MCF 10A (cell line): ENCODE measurements at regions not wholly inside any gene's neighbourhood (a gene's known extent, or its start where the extent isn't known, plus 50 kb on each side); places are given as distances from the start of the nearest gene placed in this dataset.

Source experiments
- BruUV-seq: library from RNA; stranded (reverse); fragments of 400-500 nt; replicated peaks from 2 replicates; lab custom pipeline; 2021; lab: Mats Ljungman, UMichigan
- CTCF ChIA-PET: fragments of 300-600 bp; sonication (Branson Sonifier 250); formaldehyde crosslinking; extraction: SDS; loops from one replicate; lab custom pipeline; 2021; ENCODE audit warnings: antibody characterized with exemption, inconsistent platforms; lab: Yijun Ruan, JAX
- POLR2A ChIA-PET: fragments of 300-600, 350-650 bp; sonication (Branson Sonifier 250); formaldehyde crosslinking; extraction: SDS; loops from one replicate; lab custom pipeline; 2020; ENCODE audit warnings: antibody characterized with exemption, inconsistent platforms; lab: Yijun Ruan, JAX
- DNase-seq: peaks from one replicate; pipeline ENCODE4 v3.0.0-alpha.2; 2018; ENCODE audit not compliant: unreplicated experiment
- H3K27ac Mint-ChIP-seq: one replicate; pipeline ENCODE4 v1.8.0; 2022; ENCODE audit warnings: mild to moderate bottlenecking, low read depth, mixed read lengths; ENCODE audit not compliant: unreplicated experiment
- H3K27me3 Mint-ChIP-seq: one replicate; pipeline ENCODE4 v1.8.0; 2022; ENCODE audit warnings: mixed read lengths; ENCODE audit not compliant: insufficient read depth, unreplicated experiment
- H3K36me3 Mint-ChIP-seq: one replicate; pipeline ENCODE4 v1.8.0; 2022; ENCODE audit warnings: mild to moderate bottlenecking, moderate library complexity, mixed read lengths; ENCODE audit not compliant: insufficient read depth, unreplicated experiment
- H3K4me1 Mint-ChIP-seq: one replicate; pipeline ENCODE4 v1.8.0; 2022; ENCODE audit warnings: mixed read lengths; ENCODE audit not compliant: insufficient read depth, unreplicated experiment
- H3K4me3 Mint-ChIP-seq: one replicate; pipeline ENCODE4 v1.8.0; 2022; ENCODE audit warnings: mild to moderate bottlenecking, moderate library complexity, mixed read lengths; ENCODE audit not compliant: unreplicated experiment
- H3K9me3 Mint-ChIP-seq: one replicate; pipeline ENCODE4 v1.8.0; 2022; ENCODE audit warnings: mixed read lengths; ENCODE audit not compliant: unreplicated experiment
- intact Hi-C: fragments of 100-400 bp; cut with micrococcal nuclease; formaldehyde crosslinking; loops from 2 replicates; pipeline ENCODE4 v1.14.1; 2022
- TF ChIP-seq, protein P1 (sequence below): fragments of 200-600 bp; IDR thresholded peaks from one replicate; pipeline ENCODE4 v1.8.0; 2022; ENCODE audit warnings: antibody characterized with exemption, mild to moderate bottlenecking; ENCODE audit not compliant: unreplicated experiment

DNA sequence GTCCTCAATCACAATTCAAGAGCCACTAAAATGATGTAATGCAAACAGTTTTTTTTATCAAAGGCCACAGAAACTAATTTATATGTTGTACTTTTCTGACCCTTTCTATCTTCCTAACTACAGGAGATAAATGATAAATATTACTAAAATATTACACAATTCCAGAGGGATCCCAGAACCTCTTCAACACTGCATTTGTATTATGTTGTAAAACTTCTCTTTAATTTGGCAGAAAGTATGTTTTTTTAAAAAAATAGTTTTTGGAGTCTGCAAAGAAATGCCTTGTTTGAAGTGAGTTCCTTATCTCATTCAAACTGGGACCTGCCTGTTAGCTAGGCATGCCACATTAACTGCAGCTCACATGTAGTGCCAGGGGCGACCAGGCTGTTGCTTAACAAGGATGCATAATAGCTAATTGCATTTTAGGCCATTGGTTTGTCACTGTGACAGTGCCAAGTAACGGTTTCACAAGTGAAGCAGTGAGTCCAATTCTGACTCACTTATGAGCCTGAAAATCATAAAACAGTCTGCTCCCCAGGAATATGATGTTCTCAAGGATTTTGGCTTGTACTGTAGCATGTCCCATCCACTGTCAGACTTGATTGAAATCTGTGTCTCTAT is 266.9 kb downstream of the KTN1 start:
- no peaks in the 10 kb centered on the region for H3K36me3 Mint-ChIP-seq
- ChIA-PET POLR2A (interaction anchor here (0.7 to 1.4 kb wide), 5 partner anchors 14 to 277 kb away, joined by 3 to 8 read pairs (median 3); no protein-coding TSS in a partner anchor), CTCF (interaction anchor here (0.6 kb wide), 1 partner anchor 1323 kb away, joined by 5 read pairs; no protein-coding TSS in a partner anchor)
- intact Hi-C loops = no loop called here
- H3K4me1 Mint-ChIP-seq = peaks cover 25% of the 10 kb centered on the region
- TF ChIP-seq, protein P1, sequence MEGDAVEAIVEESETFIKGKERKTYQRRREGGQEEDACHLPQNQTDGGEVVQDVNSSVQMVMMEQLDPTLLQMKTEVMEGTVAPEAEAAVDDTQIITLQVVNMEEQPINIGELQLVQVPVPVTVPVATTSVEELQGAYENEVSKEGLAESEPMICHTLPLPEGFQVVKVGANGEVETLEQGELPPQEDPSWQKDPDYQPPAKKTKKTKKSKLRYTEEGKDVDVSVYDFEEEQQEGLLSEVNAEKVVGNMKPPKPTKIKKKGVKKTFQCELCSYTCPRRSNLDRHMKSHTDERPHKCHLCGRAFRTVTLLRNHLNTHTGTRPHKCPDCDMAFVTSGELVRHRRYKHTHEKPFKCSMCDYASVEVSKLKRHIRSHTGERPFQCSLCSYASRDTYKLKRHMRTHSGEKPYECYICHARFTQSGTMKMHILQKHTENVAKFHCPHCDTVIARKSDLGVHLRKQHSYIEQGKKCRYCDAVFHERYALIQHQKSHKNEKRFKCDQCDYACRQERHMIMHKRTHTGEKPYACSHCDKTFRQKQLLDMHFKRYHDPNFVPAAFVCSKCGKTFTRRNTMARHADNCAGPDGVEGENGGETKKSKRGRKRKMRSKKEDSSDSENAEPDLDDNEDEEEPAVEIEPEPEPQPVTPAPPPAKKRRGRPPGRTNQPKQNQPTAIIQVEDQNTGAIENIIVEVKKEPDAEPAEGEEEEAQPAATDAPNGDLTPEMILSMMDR = no peak
- no peak overlapping the region for H3K4me3 Mint-ChIP-seq
- H3K27ac Mint-ChIP-seq = no peak overlapping the region
- H3K27me3 Mint-ChIP-seq = no peaks in the 10 kb centered on the region
- no peaks in the 10 kb centered on the region for H3K9me3 Mint-ChIP-seq
- DNase-seq = peak; percentile 72
- no TSS peak for BruUV-seq

DNA sequence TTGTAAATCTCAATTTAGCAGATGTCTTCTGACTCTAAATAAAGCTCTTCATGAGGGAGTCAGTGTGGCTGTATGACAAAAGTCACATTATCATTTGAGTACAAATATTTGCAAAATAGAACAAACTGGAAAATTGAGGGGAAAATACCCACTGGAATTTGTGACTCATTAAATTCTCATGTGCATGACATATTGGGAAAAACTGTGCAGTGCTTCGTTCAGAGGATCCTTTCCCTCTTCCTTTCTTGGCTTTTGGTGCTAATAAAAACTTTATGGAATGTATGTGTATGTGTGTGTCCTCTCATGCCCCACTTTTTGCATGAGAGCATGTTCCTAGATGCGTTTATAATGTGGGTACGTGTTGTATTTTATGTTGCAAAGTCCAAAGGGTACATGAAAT is 267.8 kb downstream of the KTN1 start:
- no peak for DNase-seq
- intact Hi-C loops = no loop called here
- ChIA-PET POLR2A (interaction anchor here (0.9 to 1.4 kb wide), 2 partner anchors 40 to 272 kb away, joined by 3 to 8 read pairs; no protein-coding TSS in a partner anchor), CTCF (no interaction called here)
- Mint-ChIP-seq H3K9me3 (no peaks in the 10 kb centered on the region), H3K36me3 (no peaks in the 10 kb centered on the region), H3K4me1 (peaks cover 25% of the 10 kb centered on the region), H3K27ac (no peak overlapping the region), H3K4me3 (no peak overlapping the region), H3K27me3 (no peaks in the 10 kb centered on the region)
- no TSS peak for BruUV-seq
- TF ChIP-seq, protein P1 = no peak

DNA sequence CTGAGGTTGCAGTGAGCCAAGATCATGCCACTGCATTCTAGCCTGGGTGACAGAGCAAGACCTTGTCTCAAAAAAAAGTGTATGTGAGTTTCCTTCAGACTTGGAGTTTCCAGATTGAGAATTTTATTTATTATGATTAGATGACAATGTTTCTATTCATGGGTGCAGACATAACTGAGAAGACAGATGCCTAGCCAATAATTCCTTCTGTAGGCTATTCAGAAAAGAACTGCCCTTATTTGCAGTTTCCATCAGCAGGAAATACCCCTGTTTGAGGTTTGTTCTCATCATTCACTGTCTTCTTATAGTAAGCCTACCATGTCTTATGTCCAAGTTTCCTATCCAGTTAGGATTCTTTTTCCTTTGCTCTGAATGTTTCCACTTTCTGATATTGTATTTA is 269.0 kb downstream of the KTN1 start:
- TF ChIP-seq, protein P1 = no peak
- ChIA-PET POLR2A (interaction anchor here (0.7 to 0.9 kb wide), 2 partner anchors 34 to 270 kb away, joined by 3 read pairs; no protein-coding TSS in a partner anchor), CTCF (interaction anchor here (0.6 to 1.0 kb wide), 3 partner anchors 16 to 117 kb away, joined by 3 read pairs; no protein-coding TSS in a partner anchor)
- H3K27ac Mint-ChIP-seq = no peak overlapping the region
- no peaks in the 10 kb centered on the region for H3K27me3 Mint-ChIP-seq
- BruUV-seq = no TSS peak
- peaks cover 25% of the 10 kb centered on the region for H3K4me1 Mint-ChIP-seq
- no peaks in the 10 kb centered on the region for H3K9me3 Mint-ChIP-seq
- no peak overlapping the region for H3K4me3 Mint-ChIP-seq
- DNase-seq = no peak
- intact Hi-C loops = no loop called here
- no peaks in the 10 kb centered on the region for H3K36me3 Mint-ChIP-seq

DNA sequence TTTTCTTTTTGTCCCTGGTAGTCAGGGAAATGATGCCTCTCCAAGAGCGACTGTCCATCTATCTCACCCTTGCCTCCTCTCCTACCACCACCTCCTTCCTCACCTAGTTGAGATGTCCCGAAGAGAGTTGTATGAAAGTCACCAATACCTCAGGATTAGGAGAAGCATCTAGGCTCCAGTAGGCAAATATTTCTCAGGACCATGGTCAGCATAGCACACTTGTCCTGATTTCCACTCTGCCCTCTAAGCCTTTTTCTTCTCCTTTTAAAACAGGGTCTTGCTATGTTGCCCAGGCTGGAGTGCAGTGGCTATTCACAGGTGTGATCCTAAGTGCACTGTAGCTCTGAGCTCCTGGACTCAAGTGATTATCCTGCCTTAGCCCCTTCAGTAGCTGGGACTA is 268.4 kb upstream of the PELI2 start:
- H3K36me3 Mint-ChIP-seq = no peaks in the 10 kb centered on the region
- no peak for DNase-seq
- ChIA-PET POLR2A (interaction anchor here (0.5 to 0.7 kb wide), 3 partner anchors 33 to 496 kb away, joined by 3 read pairs; no protein-coding TSS in a partner anchor), CTCF (interaction anchor here (0.6 to 2.0 kb wide), 5 partner anchors 16 to 454 kb away, joined by 3 to 12 read pairs (median 4); no protein-coding TSS in a partner anchor)
- no TSS peak for BruUV-seq
- intact Hi-C loops = no loop called here
- H3K9me3 Mint-ChIP-seq = no peaks in the 10 kb centered on the region
- no peak overlapping the region for H3K27ac Mint-ChIP-seq
- TF ChIP-seq, protein P1 = no peak
- H3K4me3 Mint-ChIP-seq = no peak overlapping the region
- H3K4me1 Mint-ChIP-seq = peaks cover 25% of the 10 kb centered on the region
- H3K27me3 Mint-ChIP-seq = no peaks in the 10 kb centered on the region
